Fibroblast of the aortic adventitia (primary cell): ENCODE measurements at regions not wholly inside any gene's neighbourhood (a gene's known extent, or its start where the extent isn't known, plus 50 kb on each side); places are given as distances from the start of the nearest gene placed in this dataset. TPM values are rescaled to one million over a fixed set of nuclear protein-coding genes. Genes with fewer than 3 reads are reported as not detected.
A peak's percentile ranks its signal among the peaks of the same experiment; 100 is the strongest.
"Not testable (repeated sequence)": the region's sequence is repeated elsewhere in the genome, so short reads cannot be mapped to it uniquely, and the experiment has no call there.

Experiments used
- DNase-seq: peaks from one replicate; pipeline ENCODE4 v3.0.0-alpha.2; 2010; ENCODE audit warnings: low read depth
- H3K4me3 ChIP-seq: 2 replicates; pipeline ENCODE4 v1.5.1; 2011; ENCODE audit warnings: low read depth, mild to moderate bottlenecking, control low read depth, low read length, moderate library complexity
- CTCF ChIP-seq: IDR thresholded peaks from 2 replicates; pipeline ENCODE4 v1.5.1; 2011; ENCODE audit warnings: mild to moderate bottlenecking, low read length, control low read depth, inconsistent platforms; ENCODE audit not compliant: insufficient read depth
- small RNA-seq: library from RNA; depleted of rRNA; stranded (forward); fragments of <200 nt; gene quantifications from one replicate; pipeline ENCODE3, GENCODE V24; 2012

- no peak for TF ChIP-seq CTCF
- peak overlapping the region; percentile 31 for H3K4me3 ChIP-seq
- no peak for DNase-seq
Measured at GRCh38 chr14:103279142-103280025, 54.7 kb upstream of the EIF5 start.

GRCh38 chr14:103280278-103280928, 53.6 kb upstream of the EIF5 start:
- no peak for TF ChIP-seq CTCF
- peak; percentile 31 for DNase-seq

GRCh38 chr14:103281496-103282231, 52.4 kb upstream of the EIF5 start:
- no peak overlapping the region for H3K4me3 ChIP-seq
- peak; percentile 51 for TF ChIP-seq CTCF
- peak; percentile 59 for DNase-seq

More at GRCh38 chr14:103280278-103280928, 53.6 kb upstream of the EIF5 start:
- no peak overlapping the region for H3K4me3 ChIP-seq

- not testable (repeated sequence) for DNase-seq, H3K4me3 ChIP-seq
Measured at GRCh38 chr14:103282309-103282708, 51.7 kb upstream of the EIF5 start.

- H3K4me3 ChIP-seq = no peak overlapping the region
- no peak for DNase-seq
- TF ChIP-seq CTCF = no peak
Measured at GRCh38 chr14:103282932-103283331, 51.1 kb upstream of the EIF5 start.

- DNase-seq = no peak
- no peak for TF ChIP-seq CTCF
- H3K4me3 ChIP-seq = no peak overlapping the region
Measured at GRCh38 chr14:103283916-103284315, 50.1 kb upstream of the EIF5 start.

Small RNAs in the stretch of these regions (small RNA-seq; reads per million reads assigned to genes)
- gene AL161669.2 = not detected
